Mesendoderm (in vitro differentiated cells): ENCODE measurements at regions not wholly inside any gene's neighbourhood (a gene's known extent, or its start where the extent isn't known, plus 50 kb on each side); places are given as distances from the start of the nearest gene placed in this dataset.

Experiments used
- DNase-seq: peaks from one replicate; pipeline ENCODE4 v3.0.0; 2013
- H2AK5ac ChIP-seq: 2 replicates; pipeline ENCODE4 v1.6.1; 2013; ENCODE audit warnings: low read length, inconsistent platforms
- H2BK120ac ChIP-seq: 2 replicates; pipeline ENCODE4 v1.6.1; 2013; ENCODE audit warnings: low read depth, mild to moderate bottlenecking, low read length, moderate library complexity, mixed read lengths
- H2BK15ac ChIP-seq: replicated peaks from 2 replicates; pipeline ENCODE4 v1.6.1; 2013; ENCODE audit warnings: low read depth, mild to moderate bottlenecking, moderate library complexity
- H2BK5ac ChIP-seq: 2 replicates; pipeline ENCODE4 v1.6.1; 2013; ENCODE audit warnings: low read length, inconsistent platforms
- H3K18ac ChIP-seq: 2 replicates; pipeline ENCODE4 v1.6.1; 2013; ENCODE audit warnings: mild to moderate bottlenecking, low read length, mixed read lengths
- H3K23ac ChIP-seq: one replicate; pipeline ENCODE4 v1.6.1; 2013; ENCODE audit warnings: low read length
- H3K27ac ChIP-seq: 2 replicates; pipeline ENCODE4 v1.5.1; 2013; ENCODE audit warnings: low read depth, mild to moderate bottlenecking, inconsistent platforms, low read length, moderate library complexity
- H3K27me3 ChIP-seq: 2 replicates; pipeline ENCODE4 v1.6.1; 2013; ENCODE audit warnings: low read length, control low read depth, mild to moderate bottlenecking, inconsistent platforms; ENCODE audit not compliant: insufficient read depth, poor library complexity
- H3K36me3 ChIP-seq: 2 replicates; pipeline ENCODE4 v1.6.1; 2013; ENCODE audit warnings: low read length, inconsistent platforms; ENCODE audit not compliant: control insufficient read depth, insufficient read depth
- H3K4ac ChIP-seq: one replicate; pipeline ENCODE4 v1.6.1; 2013; ENCODE audit warnings: low read depth, mild to moderate bottlenecking, low read length, moderate library complexity
- H3K4me1 ChIP-seq: 2 replicates; pipeline ENCODE4 v1.6.1; 2013; ENCODE audit warnings: low read depth, low read length, inconsistent platforms; ENCODE audit not compliant: control insufficient read depth
- H3K4me2 ChIP-seq: 2 replicates; pipeline ENCODE4 v1.6.1; 2013; ENCODE audit warnings: low read length
- H3K4me3 ChIP-seq: 2 replicates; pipeline ENCODE4 v1.5.1; 2013; ENCODE audit warnings: mild to moderate bottlenecking, low read length
- H3K56ac ChIP-seq: one replicate; pipeline ENCODE4 v1.6.1; 2013; ENCODE audit warnings: low read length
- H3K79me1 ChIP-seq: 2 replicates; pipeline ENCODE4 v1.6.1; 2013; ENCODE audit warnings: low read length, inconsistent platforms
- H3K79me2 ChIP-seq: 2 replicates; pipeline ENCODE4 v1.6.1; 2013; ENCODE audit warnings: mild to moderate bottlenecking, low read length; ENCODE audit not compliant: control insufficient read depth, insufficient read depth
- H3K9ac ChIP-seq: 2 replicates; pipeline ENCODE4 v1.6.1; 2013; ENCODE audit warnings: low read length, inconsistent platforms
- H4K5ac ChIP-seq: one replicate; pipeline ENCODE4 v1.6.1; 2013; ENCODE audit warnings: low read length
- H4K8ac ChIP-seq: one replicate; pipeline ENCODE4 v1.6.1; 2013; ENCODE audit warnings: low read depth, mild to moderate bottlenecking, control low read depth, low read length, moderate library complexity
- WGBS: extraction: QIAGEN DNeasy Blood & Tissue Kit; methylation state at CpG from one replicate; pipeline ENCODE4 v1.1.7; 2013; ENCODE audit warnings: low lambda C conversion rate, missing lambda C conversion rate; ENCODE audit not compliant: insufficient coverage; ENCODE audit errors: extremely low coverage; 5-methylcytosine and 5-hydroxymethylcytosine counted together

- DNase-seq = no peak
- no peak overlapping the region for H2BK120ac ChIP-seq
- H2BK5ac ChIP-seq = no peak overlapping the region
- H3K79me1 ChIP-seq = no peaks in the 10 kb centered on the region
- no peak overlapping the region for H2BK15ac ChIP-seq
- no peak overlapping the region for H3K18ac ChIP-seq
- no peak overlapping the region for H2AK5ac ChIP-seq
- H3K79me2 ChIP-seq = no peaks in the 10 kb centered on the region
- no peak overlapping the region for H4K5ac ChIP-seq
- H3K4me1 ChIP-seq = no peaks in the 10 kb centered on the region
- no peak overlapping the region for H3K27ac ChIP-seq
- no peak overlapping the region for H3K4ac ChIP-seq
- no peak overlapping the region for H3K56ac ChIP-seq
- no peaks in the 10 kb centered on the region for H3K36me3 ChIP-seq
- H3K23ac ChIP-seq = no peak overlapping the region
- no peak overlapping the region for H3K4me3 ChIP-seq
- H3K27me3 ChIP-seq = no peaks in the 10 kb centered on the region
- no peak overlapping the region for H3K9ac ChIP-seq
- H3K4me2 ChIP-seq = no peak overlapping the region
- WGBS = no CpG with 5 or more reads among the region's 1 CpG
- H4K8ac ChIP-seq = no peak overlapping the region
These were observed 300.4 kb upstream of the ZP4 start for GRCh38 chr1:238191170-238191569.

GRCh38 chr1:238187575-238187949 lies 296.8 kb upstream of the ZP4 start:
- H2AK5ac ChIP-seq = no peak overlapping the region
- no peak overlapping the region for H3K4me2 ChIP-seq
- no peaks in the 10 kb centered on the region for H3K4me1 ChIP-seq
- no peak overlapping the region for H3K27ac ChIP-seq
- no peak overlapping the region for H2BK120ac ChIP-seq
- H2BK5ac ChIP-seq = no peak overlapping the region
- H2BK15ac ChIP-seq = no peak overlapping the region
- no peak overlapping the region for H3K23ac ChIP-seq
- no peaks in the 10 kb centered on the region for H3K79me1 ChIP-seq
- no peak overlapping the region for H3K4ac ChIP-seq
- no peaks in the 10 kb centered on the region for H3K79me2 ChIP-seq
- no peak overlapping the region for H4K5ac ChIP-seq
- no peak overlapping the region for H4K8ac ChIP-seq
- no peak overlapping the region for H3K4me3 ChIP-seq
- H3K36me3 ChIP-seq = no peaks in the 10 kb centered on the region
- no CpG with 5 or more reads among the region's 3 CpGs for WGBS
- peak; percentile 14 for DNase-seq
- no peak overlapping the region for H3K56ac ChIP-seq
- no peaks in the 10 kb centered on the region for H3K27me3 ChIP-seq
- H3K18ac ChIP-seq = no peak overlapping the region
- H3K9ac ChIP-seq = no peak overlapping the region

- H3K56ac ChIP-seq = no peak overlapping the region
These were observed 296.3 kb upstream of the ZP4 start for GRCh38 chr1:238186887-238187574.

GRCh38 chr1:238177960-238178645 lies 287.4 kb upstream of the ZP4 start:
- H3K18ac ChIP-seq = peak overlapping the region; percentile 56
- no peak overlapping the region for H2BK5ac ChIP-seq
- no peak overlapping the region for H2BK15ac ChIP-seq
- no peaks in the 10 kb centered on the region for H3K79me1 ChIP-seq
- no peaks in the 10 kb centered on the region for H3K4me1 ChIP-seq
- H3K4me2 ChIP-seq = no peak overlapping the region
- H3K56ac ChIP-seq = no peak overlapping the region
- H3K23ac ChIP-seq = no peak overlapping the region
- H3K79me2 ChIP-seq = no peaks in the 10 kb centered on the region
- H4K5ac ChIP-seq = no peak overlapping the region
- peak; percentile 74 for DNase-seq
- no peaks in the 10 kb centered on the region for H3K36me3 ChIP-seq
- H3K9ac ChIP-seq = no peak overlapping the region
- H4K8ac ChIP-seq = no peak overlapping the region
- no CpG with 5 or more reads among the region's 7 CpGs for WGBS
- no peak overlapping the region for H2AK5ac ChIP-seq
- H3K27me3 ChIP-seq = no peaks in the 10 kb centered on the region
- H3K4me3 ChIP-seq = no peak overlapping the region
- no peak overlapping the region for H3K27ac ChIP-seq
- H3K4ac ChIP-seq = no peak overlapping the region
- H2BK120ac ChIP-seq = peak overlapping the region; percentile 74

More at GRCh38 chr1:238186887-238187574, 296.3 kb upstream of the ZP4 start:
- H3K79me2 ChIP-seq = no peaks in the 10 kb centered on the region
- no CpG with 5 or more reads among the region's 4 CpGs for WGBS
- no peak overlapping the region for H3K18ac ChIP-seq
- no peak overlapping the region for H3K9ac ChIP-seq
- H2BK120ac ChIP-seq = no peak overlapping the region
- H3K27ac ChIP-seq = no peak overlapping the region
- H4K8ac ChIP-seq = no peak overlapping the region
- H3K4ac ChIP-seq = no peak overlapping the region
- H3K4me1 ChIP-seq = no peaks in the 10 kb centered on the region
- no peak overlapping the region for H3K4me3 ChIP-seq
- no peaks in the 10 kb centered on the region for H3K79me1 ChIP-seq
- H3K23ac ChIP-seq = no peak overlapping the region
- DNase-seq = no peak
- no peak overlapping the region for H4K5ac ChIP-seq
- no peak overlapping the region for H2AK5ac ChIP-seq
- H3K36me3 ChIP-seq = no peaks in the 10 kb centered on the region
- H2BK5ac ChIP-seq = no peak overlapping the region
- H3K4me2 ChIP-seq = no peak overlapping the region
- no peak overlapping the region for H2BK15ac ChIP-seq
- H3K27me3 ChIP-seq = no peaks in the 10 kb centered on the region

GRCh38 chr1:238177351-238177750 lies 286.6 kb upstream of the ZP4 start:
- WGBS = no CpG with 5 or more reads among the region's 1 CpG
- H3K9ac ChIP-seq = no peak overlapping the region
- no peaks in the 10 kb centered on the region for H3K27me3 ChIP-seq
- no peak overlapping the region for H4K5ac ChIP-seq
- H2BK5ac ChIP-seq = no peak overlapping the region
- no peaks in the 10 kb centered on the region for H3K79me1 ChIP-seq
- no peak overlapping the region for H4K8ac ChIP-seq
- peak overlapping the region; percentile 68 for H3K18ac ChIP-seq
- no peak overlapping the region for H3K4me3 ChIP-seq
- H3K36me3 ChIP-seq = no peaks in the 10 kb centered on the region
- H3K79me2 ChIP-seq = no peaks in the 10 kb centered on the region
- H3K56ac ChIP-seq = no peak overlapping the region
- H3K23ac ChIP-seq = no peak overlapping the region
- no peak overlapping the region for H2AK5ac ChIP-seq
- H3K4me1 ChIP-seq = no peaks in the 10 kb centered on the region
- no peak overlapping the region for H3K4me2 ChIP-seq
- peak overlapping the region; percentile 82 for H2BK120ac ChIP-seq
- no peak overlapping the region for H3K4ac ChIP-seq
- H2BK15ac ChIP-seq = no peak overlapping the region
- peak; percentile 63 for DNase-seq
- H3K27ac ChIP-seq = no peak overlapping the region
